GM23248 (cell line): ENCODE measurements at regions not wholly inside any gene's neighbourhood (a gene's known extent, or its start where the extent isn't known, plus 50 kb on each side); places are given as distances from the start of the nearest gene placed in this dataset.

ENCODE experiments used
- DNase-seq: peaks from one replicate; pipeline ENCODE4 v3.0.0-alpha.2; 2015
- H2AFZ ChIP-seq: fragments of 200-600 bp; sonication (generic); 2 replicates; pipeline ENCODE4 v1.6.1; 2016; ENCODE audit warnings: antibody characterized with exemption
- H3F3A ChIP-seq: fragments of 200-600 bp; sonication (generic); 2 replicates; pipeline ENCODE4 v1.6.1; 2016; ENCODE audit warnings: mild to moderate bottlenecking, antibody characterized with exemption, mixed run types; ENCODE audit not compliant: insufficient read depth
- H3K27ac ChIP-seq: fragments of 200-600 bp; sonication (generic); 2 replicates; pipeline ENCODE4 v1.5.1; 2016; ENCODE audit warnings: mild to moderate bottlenecking
- H3K27me3 ChIP-seq: fragments of 200-600 bp; sonication (generic); replicated peaks from 2 replicates; pipeline ENCODE4 v1.6.1; 2016; ENCODE audit warnings: mild to moderate bottlenecking; ENCODE audit not compliant: insufficient read depth
- H3K36me3 ChIP-seq: fragments of 200-600 bp; sonication (generic); 2 replicates; pipeline ENCODE4 v1.6.1; 2016; ENCODE audit warnings: low read depth, mild to moderate bottlenecking
- H3K4me1 ChIP-seq: fragments of 200-600 bp; sonication (generic); 2 replicates; pipeline ENCODE4 v1.6.1; 2016; ENCODE audit warnings: mild to moderate bottlenecking; ENCODE audit not compliant: insufficient read depth
- H3K4me2 ChIP-seq: fragments of 200-600 bp; sonication (generic); one replicate; pipeline ENCODE4 v1.6.1; 2016; ENCODE audit warnings: mild to moderate bottlenecking; ENCODE audit not compliant: unreplicated experiment
- H3K4me3 ChIP-seq: fragments of 200-600 bp; sonication (generic); 2 replicates; pipeline ENCODE4 v1.5.1; 2016; ENCODE audit warnings: mild to moderate bottlenecking
- H3K79me2 ChIP-seq: fragments of 200-600 bp; sonication (generic); 2 replicates; pipeline ENCODE4 v1.6.1; 2016; ENCODE audit warnings: mild to moderate bottlenecking; ENCODE audit not compliant: insufficient read depth
- H3K9ac ChIP-seq: fragments of 200-600 bp; sonication (generic); 2 replicates; pipeline ENCODE4 v1.6.1; 2016; ENCODE audit warnings: mild to moderate bottlenecking
- H3K9me2 ChIP-seq: fragments of 200-600 bp; sonication (generic); 2 replicates; pipeline ENCODE4 v1.6.1; 2016; ENCODE audit warnings: mixed run types, mild to moderate bottlenecking, moderate library complexity; ENCODE audit not compliant: insufficient read depth
- H3K9me3 ChIP-seq: fragments of 200-600 bp; sonication (generic); one replicate; pipeline ENCODE4 v1.6.1; 2017; ENCODE audit warnings: low read depth
- H4K20me1 ChIP-seq: fragments of 200-600 bp; sonication (generic); 2 replicates; pipeline ENCODE4 v1.6.0; 2016; ENCODE audit not compliant: insufficient read depth
- EZH2 ChIP-seq: fragments of 200-600 bp; sonication (generic); IDR thresholded peaks from 2 replicates; pipeline ENCODE4 v1.6.1; 2018; ENCODE audit warnings: antibody characterized with exemption, mild to moderate bottlenecking; ENCODE audit not compliant: insufficient read depth, poor library complexity, severe bottlenecking
- EZH2phosphoT487 ChIP-seq: fragments of 200-600 bp; sonication (generic); IDR thresholded peaks from 2 replicates; pipeline ENCODE4 v1.6.1; 2018; ENCODE audit warnings: antibody characterized with exemption, moderate library complexity, mild to moderate bottlenecking, low read depth; ENCODE audit not compliant: insufficient read depth
- WGBS, 2 experiments: methylation state at CpG; one replicate each; pipeline ENCODE4 v1.1.6; 2015 to 2017; ENCODE audit warnings: low lambda C conversion rate in 2 of 2, low coverage in 1 of 2; ENCODE audit errors: missing lambda C conversion rate in 2 of 2; 5-methylcytosine and 5-hydroxymethylcytosine counted together
- in situ Hi-C: fragments of 300-500 bp; cut with MboI; formaldehyde crosslinking; loops from 2 replicates; pipeline ENCODE4 v1.15.0; 2020

- no peak overlapping the region for H3K9ac ChIP-seq
- H2AFZ ChIP-seq, result no peak overlapping the region
- H3K4me1 ChIP-seq, result no peaks in the 10 kb centered on the region
- no peak overlapping the region for H3K4me3 ChIP-seq
- no peaks in the 10 kb centered on the region for H3K9me3 ChIP-seq
- DNase-seq, result no peak
- H3K79me2 ChIP-seq, result no peaks in the 10 kb centered on the region
- H3K27me3 ChIP-seq, result peaks cover 5% of the 10 kb centered on the region; the same call in 1 of the 2 replicates
- in situ Hi-C loops, result no loop called here
- no peaks in the 10 kb centered on the region for H3K36me3 ChIP-seq
- 72 to 93% methylated on average over 2 of the region's 2 CpGs for WGBS, 2 experiments
- H4K20me1 ChIP-seq, result no peaks in the 10 kb centered on the region
- no peak overlapping the region for H3K4me2 ChIP-seq
- H3F3A ChIP-seq, result no peaks in the 10 kb centered on the region
- no peak overlapping the region for H3K27ac ChIP-seq
- no peaks in the 10 kb centered on the region for H3K9me2 ChIP-seq
- TF ChIP-seq EZH2 (no peak), EZH2phosphoT487 (no peak)
Measured at GRCh38 chr7:26513948-26514347, 222.3 kb downstream of the SNX10 start.

- H2AFZ ChIP-seq, result no peak overlapping the region
- no peak overlapping the region for H3K27ac ChIP-seq
- H3K79me2 ChIP-seq, result no peaks in the 10 kb centered on the region
- TF ChIP-seq EZH2phosphoT487 (no peak), EZH2 (no peak)
- no peaks in the 10 kb centered on the region for H3K4me1 ChIP-seq
- no peaks in the 10 kb centered on the region for H3K36me3 ChIP-seq
- H4K20me1 ChIP-seq, result no peaks in the 10 kb centered on the region
- no peak overlapping the region for H3K4me3 ChIP-seq
- H3K4me2 ChIP-seq, result no peak overlapping the region
- H3K27me3 ChIP-seq, result peaks cover 5% of the 10 kb centered on the region; the same call in 1 of the 2 replicates
- H3K9me3 ChIP-seq, result no peaks in the 10 kb centered on the region
- DNase-seq, result no peak
- H3K9ac ChIP-seq, result no peak overlapping the region
- H3K9me2 ChIP-seq, result no peaks in the 10 kb centered on the region
- no peaks in the 10 kb centered on the region for H3F3A ChIP-seq
- in situ Hi-C loops, result no loop called here
- WGBS, 2 experiments, result 65 to 68% methylated on average over 5 of the region's 5 CpGs
Measured at GRCh38 chr7:26514633-26515032, 223.0 kb downstream of the SNX10 start.

GRCh38 chr7:26515314-26515842 lies 223.7 kb downstream of the SNX10 start:
- no peaks in the 10 kb centered on the region for H3K9me3 ChIP-seq
- no peak overlapping the region for H3K9ac ChIP-seq
- H3K27me3 ChIP-seq, result peaks cover 5% of the 10 kb centered on the region; the same call in 1 of the 2 replicates
- no peak overlapping the region for H3K4me2 ChIP-seq
- no peaks in the 10 kb centered on the region for H3K79me2 ChIP-seq
- H4K20me1 ChIP-seq, result no peaks in the 10 kb centered on the region
- TF ChIP-seq EZH2phosphoT487 (no peak), EZH2 (no peak)
- H2AFZ ChIP-seq, result no peak overlapping the region
- no peak for DNase-seq
- no peak overlapping the region for H3K4me3 ChIP-seq
- in situ Hi-C loops, result no loop called here
- H3K9me2 ChIP-seq, result no peaks in the 10 kb centered on the region
- no peaks in the 10 kb centered on the region for H3K36me3 ChIP-seq
- 4 to 6% methylated on average over 8 of the region's 8 CpGs for WGBS, 2 experiments
- no peak overlapping the region for H3K27ac ChIP-seq
- H3K4me1 ChIP-seq, result no peaks in the 10 kb centered on the region
- no peaks in the 10 kb centered on the region for H3F3A ChIP-seq

GRCh38 chr7:26520483-26520882 lies 228.8 kb downstream of the SNX10 start:
- no peak overlapping the region for H3K4me2 ChIP-seq
- H4K20me1 ChIP-seq, result no peaks in the 10 kb centered on the region
- no peaks in the 10 kb centered on the region for H3K36me3 ChIP-seq
- no peaks in the 10 kb centered on the region for H3K9me2 ChIP-seq
- 41 to 49% methylated on average over 3 of the region's 3 CpGs for WGBS, 2 experiments
- H3K4me3 ChIP-seq, result no peak overlapping the region
- no peaks in the 10 kb centered on the region for H3F3A ChIP-seq
- H3K79me2 ChIP-seq, result no peaks in the 10 kb centered on the region
- no peaks in the 10 kb centered on the region; the same call in 1 of the 2 replicates for H3K27me3 ChIP-seq
- no peak for DNase-seq
- no peaks in the 10 kb centered on the region for H3K9me3 ChIP-seq
- H3K27ac ChIP-seq, result no peak overlapping the region
- no peak overlapping the region for H2AFZ ChIP-seq
- no peak overlapping the region for H3K9ac ChIP-seq
- TF ChIP-seq EZH2 (no peak), EZH2phosphoT487 (no peak)
- no peaks in the 10 kb centered on the region for H3K4me1 ChIP-seq
- in situ Hi-C loops, result no loop called here

GRCh38 chr7:26522633-26523032 lies 231.0 kb downstream of the SNX10 start:
- no peaks in the 10 kb centered on the region for H3K36me3 ChIP-seq
- no peak overlapping the region for H3K4me2 ChIP-seq
- H3K4me1 ChIP-seq, result no peaks in the 10 kb centered on the region
- no peak overlapping the region for H2AFZ ChIP-seq
- H3K4me3 ChIP-seq, result no peak overlapping the region
- H3F3A ChIP-seq, result no peaks in the 10 kb centered on the region
- H3K27me3 ChIP-seq, result no peaks in the 10 kb centered on the region; the same call in 1 of the 2 replicates
- 76 to 78% methylated on average over 1 of the region's 1 CpG for WGBS, 2 experiments
- no peaks in the 10 kb centered on the region for H3K9me3 ChIP-seq
- H3K27ac ChIP-seq, result no peak overlapping the region
- H3K79me2 ChIP-seq, result no peaks in the 10 kb centered on the region
- no peak for DNase-seq
- H3K9me2 ChIP-seq, result no peaks in the 10 kb centered on the region
- no peak for TF ChIP-seq EZH2
- no peak for TF ChIP-seq EZH2phosphoT487
- in situ Hi-C loops, result no loop called here
- H4K20me1 ChIP-seq, result no peaks in the 10 kb centered on the region
- H3K9ac ChIP-seq, result no peak overlapping the region
